HG02840 (cell line): ENCODE measurements at regions not wholly inside any gene's neighbourhood (a gene's known extent, or its start where the extent isn't known, plus 50 kb on each side); places are given as distances from the start of the nearest gene placed in this dataset.
"Not testable (repeated sequence)": the region's sequence is repeated elsewhere in the genome, so short reads cannot be mapped to it uniquely, and the experiment has no call there.

Experiments
- ATAC-seq: cut with Tn5 transposase; IDR thresholded peaks from one replicate; pipeline ENCODE4 v1.9.1; 2021; ENCODE audit warnings: mild to moderate bottlenecking, moderate library complexity, moderate number of reproducible peaks; ENCODE audit not compliant: unreplicated experiment, low FRiP score

GRCh38 chr2:131668794-131669540 is 141.3 kb downstream of the CCDC74A start:
- ATAC-seq: not testable (repeated sequence)

GRCh38 chr2:131671841-131672470 is 144.3 kb downstream of the CCDC74A start:
- not testable (repeated sequence) for ATAC-seq

- peak; percentile 92 for ATAC-seq
Observed at GRCh38 chr2:131672471-131673399, 145.0 kb downstream of the CCDC74A start.

GRCh38 chr2:131673400-131674173 is 145.9 kb downstream of the CCDC74A start:
- ATAC-seq: peak; percentile 64

GRCh38 chr2:131674174-131674507 is 146.5 kb downstream of the CCDC74A start:
- ATAC-seq: no peak

- ATAC-seq: peak; percentile 22
Observed at GRCh38 chr2:131681611-131682121, 154.0 kb downstream of the CCDC74A start.

GRCh38 chr2:131682122-131682944 is 154.6 kb downstream of the CCDC74A start:
- peak; percentile 98 for ATAC-seq

- ATAC-seq: peak; percentile 40
Observed at GRCh38 chr2:131682945-131683330, 155.2 kb downstream of the CCDC74A start.

GRCh38 chr2:131684631-131685316 is 157.1 kb downstream of the CCDC74A start:
- not testable (repeated sequence) for ATAC-seq

- ATAC-seq: not testable (repeated sequence)
Observed at GRCh38 chr2:131686164-131686893, 158.6 kb downstream of the CCDC74A start.

- not testable (repeated sequence) for ATAC-seq
Observed at GRCh38 chr2:131686894-131687238, 159.2 kb downstream of the CCDC74A start.

- not testable (repeated sequence) for ATAC-seq
Observed at GRCh38 chr2:131689066-131689465, 161.4 kb downstream of the CCDC74A start.

GRCh38 chr2:131711268-131711667 is 183.6 kb downstream of the CCDC74A start:
- not testable (repeated sequence) for ATAC-seq

- not testable (repeated sequence) for ATAC-seq
Observed at GRCh38 chr2:131717907-131718306, 190.2 kb downstream of the CCDC74A start.

- ATAC-seq: not testable (repeated sequence)
Observed at GRCh38 chr2:131721163-131721562, 193.5 kb downstream of the CCDC74A start.

GRCh38 chr2:131722256-131722655 is 194.6 kb downstream of the CCDC74A start:
- not testable (repeated sequence) for ATAC-seq

GRCh38 chr2:131724019-131724418 is 196.3 kb downstream of the CCDC74A start:
- no peak for ATAC-seq

- not testable (repeated sequence) for ATAC-seq
Observed at GRCh38 chr2:131728451-131728850, 200.8 kb downstream of the CCDC74A start.
